ENCODE measurements at regions not wholly inside any gene's neighbourhood (a gene's known extent, or its start where the extent isn't known, plus 50 kb on each side); places are given as distances from the start of the nearest gene placed in this dataset.

DNA sequence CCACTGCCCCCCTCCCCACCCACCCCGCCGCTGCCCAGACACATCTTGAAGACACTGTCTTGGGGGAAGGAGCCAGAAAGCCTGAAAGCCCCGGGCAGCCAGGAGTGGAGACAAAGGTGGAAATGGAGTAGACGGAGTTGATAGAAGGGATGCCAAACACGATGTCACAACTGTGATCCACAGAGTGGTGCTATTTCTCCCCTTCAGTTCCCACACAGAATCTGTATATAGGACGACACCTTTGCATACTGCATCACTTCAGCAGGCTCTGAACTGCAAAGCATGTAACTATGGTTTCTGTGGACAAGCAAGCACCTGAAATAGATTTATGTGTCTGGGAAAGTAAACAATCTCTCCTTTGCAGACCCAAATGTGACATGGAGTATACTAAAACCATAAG lies 56.4 kb upstream of the F13A1 start:
- no peak for DNase-seq (ENCODE audit: low read depth)

DNA sequence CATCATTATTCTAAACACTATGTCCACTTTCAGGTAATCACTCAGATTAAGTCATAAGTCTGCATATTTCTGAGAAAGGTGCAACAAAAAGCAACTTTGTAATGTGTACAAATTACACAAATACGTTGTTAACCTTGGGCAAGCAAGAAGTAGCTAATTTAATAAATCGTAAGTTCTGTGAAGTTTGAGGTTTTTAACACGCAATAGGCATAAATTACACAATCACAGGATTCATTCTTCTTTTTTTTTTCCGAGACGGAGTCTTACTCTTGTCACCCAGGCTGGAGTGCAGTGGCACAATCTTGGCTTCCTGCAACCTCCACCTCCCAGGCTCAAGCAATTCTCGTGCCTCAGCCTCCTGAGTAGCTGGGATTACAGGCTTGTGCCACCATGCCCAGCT lies 57.2 kb upstream of the F13A1 start:
- no peak for DNase-seq (ENCODE audit: low read depth)

DNA sequence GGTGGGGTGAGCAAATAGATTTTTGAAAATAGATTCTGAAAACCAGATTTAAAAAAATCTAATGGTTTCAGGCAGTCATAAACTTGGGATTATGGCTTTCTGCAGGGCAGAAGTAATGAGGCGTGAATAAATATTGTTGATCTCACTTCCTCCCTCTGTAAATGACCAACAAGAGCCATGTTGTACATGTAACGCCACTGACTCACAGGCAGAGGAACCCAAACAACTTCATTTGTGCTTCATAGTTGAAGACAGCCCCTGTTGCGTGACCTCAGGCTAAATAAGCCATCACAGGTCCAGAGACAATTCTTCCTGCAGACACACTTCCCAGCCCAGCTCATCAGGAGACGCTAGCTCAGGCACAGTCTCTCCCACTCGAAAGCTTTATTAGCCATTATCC lies 59.1 kb upstream of the F13A1 start:
- DNase-seq (ENCODE audit: low read depth), result peak; percentile 77

GRCh38 chr6:6384520-6384919 lies 64.1 kb upstream of the F13A1 start:
- DNase-seq (ENCODE audit: low read depth), result no peak

GRCh38 chr6:6386010-6386409 lies 65.5 kb upstream of the F13A1 start:
- no peak for DNase-seq (ENCODE audit: low read depth)

- DNase-seq (ENCODE audit: low read depth), result no peak
Observed at GRCh38 chr6:6390849-6391602, 70.6 kb upstream of the F13A1 start.

DNA sequence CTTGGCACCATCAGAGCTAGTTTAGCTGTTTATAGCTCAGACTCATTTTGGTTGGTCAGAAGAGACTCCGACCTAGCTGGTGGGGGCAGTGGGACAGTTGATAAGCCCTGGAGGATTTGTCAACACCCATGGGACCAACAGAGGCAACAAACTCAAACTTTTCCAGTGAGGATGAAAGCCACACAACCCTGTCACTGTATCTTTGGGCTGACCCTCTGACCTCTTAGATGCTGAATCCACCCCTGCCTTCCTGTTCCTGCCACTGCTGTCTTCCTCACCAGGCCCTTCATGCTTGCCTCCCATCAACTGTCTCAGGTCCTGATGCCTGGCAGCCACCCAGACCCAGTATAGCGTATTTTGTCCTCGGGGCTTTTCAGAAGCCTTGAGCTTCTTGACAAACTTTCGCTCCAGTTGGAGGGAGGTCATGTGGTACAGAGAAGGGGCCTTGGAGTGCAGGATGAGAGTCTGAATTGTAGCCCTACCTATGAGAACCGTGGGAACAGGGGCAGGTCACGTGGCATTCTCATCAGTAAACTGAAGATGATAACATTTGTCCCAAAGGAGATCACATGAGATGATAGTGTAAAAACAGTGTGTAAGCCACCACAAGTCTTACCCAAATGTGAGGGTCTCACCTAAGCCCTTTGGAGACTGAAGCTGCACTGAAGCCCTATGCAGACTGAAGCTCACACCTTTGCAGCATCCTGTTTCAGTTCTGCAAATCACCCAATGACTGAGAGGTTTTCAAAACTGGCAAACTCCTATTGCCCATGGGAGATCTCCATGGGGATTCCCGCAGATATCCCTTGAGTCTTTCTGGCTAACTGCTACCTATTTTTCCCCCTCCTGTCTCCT lies 72.0 kb upstream of the F13A1 start:
- no peak for DNase-seq (ENCODE audit: low read depth)

DNA sequence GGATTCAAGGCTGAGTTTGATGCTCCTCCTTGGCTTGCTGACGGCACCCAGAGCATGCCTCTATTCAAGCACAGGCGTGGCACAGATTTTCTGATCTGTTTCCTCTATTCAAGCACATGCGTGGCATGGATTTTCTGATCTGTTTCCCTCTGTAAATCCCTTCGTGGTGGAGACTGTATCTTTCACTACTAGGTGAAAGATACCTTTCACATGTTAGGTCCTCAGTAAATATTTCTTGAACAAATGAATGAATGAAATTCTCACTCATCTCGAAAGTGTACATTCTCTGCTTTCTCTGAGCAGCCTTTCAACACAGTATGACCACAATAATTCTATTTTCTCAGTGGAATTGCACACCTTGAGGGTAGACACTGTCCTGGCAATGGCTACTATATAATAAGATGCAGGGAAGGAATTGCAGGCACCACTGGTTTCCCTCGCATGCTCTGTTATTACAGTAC lies 72.6 kb upstream of the F13A1 start:
- DNase-seq (ENCODE audit: low read depth), result no peak

- DNase-seq (ENCODE audit: low read depth), result no peak
Observed at GRCh38 chr6:6395581-6396197, 75.2 kb upstream of the F13A1 start.

DNA sequence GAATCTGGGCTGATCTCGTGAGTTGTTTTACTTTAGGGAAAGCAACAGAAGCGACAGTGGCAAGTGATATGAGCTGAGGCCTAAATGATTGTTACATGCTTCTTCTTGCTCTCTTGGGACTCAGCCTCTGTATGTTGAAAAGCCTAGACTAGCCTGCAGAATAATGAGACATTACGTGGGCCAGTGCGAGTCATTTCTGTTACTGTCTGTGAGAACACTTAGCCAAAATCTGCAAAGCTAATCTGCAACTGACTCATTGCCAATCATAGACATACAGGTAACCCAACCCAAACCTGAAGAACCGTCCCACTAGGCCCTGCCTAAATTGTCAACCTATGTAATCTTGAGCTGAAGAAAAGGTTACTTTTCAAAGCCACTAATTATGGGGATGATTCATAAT lies 77.4 kb upstream of the F13A1 start:
- no peak for DNase-seq (ENCODE audit: low read depth)

GRCh38 chr6:6399568-6399967 lies 79.1 kb upstream of the F13A1 start:
- DNase-seq (ENCODE audit: low read depth), result no peak

DNA sequence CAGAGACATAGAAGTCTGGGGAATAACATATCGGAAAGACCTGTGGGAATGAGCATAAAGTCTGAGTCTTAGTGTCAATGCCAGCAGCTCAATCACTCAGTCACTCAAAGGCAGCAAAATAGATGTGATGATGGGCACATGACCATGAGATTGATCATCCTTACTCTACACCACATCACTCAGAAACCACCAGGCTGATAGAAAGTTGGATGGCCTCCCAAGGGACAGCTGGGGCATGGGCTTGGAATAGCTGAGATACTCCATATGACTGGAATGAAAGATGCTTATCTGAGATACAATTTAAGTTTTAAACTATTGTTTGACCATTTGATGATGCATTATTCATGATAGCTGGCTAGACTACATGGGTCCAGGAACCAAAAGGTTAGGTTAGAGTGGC lies 80.9 kb upstream of the F13A1 start:
- DNase-seq (ENCODE audit: low read depth), result no peak

GRCh38 chr6:6402006-6402405 lies 81.5 kb upstream of the F13A1 start:
- no peak for DNase-seq (ENCODE audit: low read depth)

DNA sequence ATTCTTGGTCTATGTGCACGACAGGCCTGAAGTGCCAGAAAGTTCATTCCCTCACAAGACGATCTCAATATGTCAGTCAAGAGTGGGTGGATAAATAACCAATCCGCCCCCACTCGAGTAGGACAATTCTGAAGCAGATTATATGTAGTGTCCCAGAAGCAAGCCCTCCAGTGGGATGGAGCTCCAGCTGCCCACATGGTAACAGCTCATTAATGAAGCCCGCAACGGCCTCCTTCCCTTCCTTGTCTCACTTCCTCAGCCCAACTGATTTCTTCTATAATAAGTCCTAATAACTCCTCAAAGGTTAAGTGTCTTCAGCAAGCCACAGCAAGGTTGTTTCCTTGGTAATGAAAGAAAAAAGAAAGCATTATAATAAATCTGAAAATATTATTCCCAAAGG lies 82.1 kb upstream of the F13A1 start:
- no peak for DNase-seq (ENCODE audit: low read depth)

GRCh38 chr6:6405031-6405430 lies 84.6 kb upstream of the F13A1 start:
- no peak for DNase-seq (ENCODE audit: low read depth)

- DNase-seq (ENCODE audit: low read depth), result no peak
Observed at GRCh38 chr6:6405997-6406714, 85.7 kb upstream of the F13A1 start.

DNA sequence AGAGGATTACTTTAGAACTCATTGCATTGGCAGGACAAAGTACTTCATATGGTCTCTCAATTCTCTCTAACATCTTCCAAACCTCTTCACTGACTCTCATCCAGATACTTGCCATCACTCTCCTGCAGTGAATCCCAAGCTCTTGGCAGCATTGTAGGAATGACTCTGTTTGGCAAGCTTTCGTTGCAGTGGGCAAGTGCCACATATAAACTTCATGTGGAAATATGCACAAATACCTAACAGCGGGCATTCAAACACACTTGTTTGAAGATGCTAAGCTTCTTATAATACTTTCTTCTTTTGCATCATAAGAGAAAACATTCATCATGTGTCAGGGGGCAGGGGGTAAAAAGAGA lies 86.2 kb upstream of the F13A1 start:
- DNase-seq (ENCODE audit: low read depth), result no peak

DNA sequence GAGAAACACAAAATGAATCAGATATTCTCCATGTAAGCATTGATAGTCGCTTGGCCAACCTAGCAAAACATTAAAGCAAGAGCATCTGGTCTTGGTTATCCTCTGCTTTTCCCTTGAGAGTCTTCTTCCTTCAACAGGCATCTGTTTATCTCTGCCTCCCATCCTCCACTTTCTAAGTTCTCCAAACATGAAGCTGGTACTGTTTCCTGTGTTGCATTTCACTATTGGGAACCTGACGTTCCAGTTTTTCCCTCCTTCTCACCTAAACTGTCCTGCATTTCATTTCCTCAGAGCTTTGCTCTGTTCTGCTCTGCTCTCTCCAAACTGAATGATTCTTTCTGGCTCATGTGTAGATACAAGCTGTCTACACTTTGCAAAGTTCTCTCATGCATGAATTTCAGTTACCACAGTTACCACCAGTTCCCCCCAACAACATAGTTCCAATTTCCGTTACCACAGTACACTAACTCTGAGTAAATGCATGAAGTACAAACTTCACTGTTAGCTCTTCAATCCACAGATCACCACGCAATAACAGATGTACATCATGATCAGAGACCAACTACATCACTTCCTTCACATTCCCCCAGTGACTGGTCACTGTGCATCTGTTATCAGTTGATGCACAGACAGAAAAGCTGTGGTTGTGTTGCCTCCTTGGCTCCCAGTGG lies 86.7 kb upstream of the F13A1 start:
- DNase-seq (ENCODE audit: low read depth), result no peak

DNA sequence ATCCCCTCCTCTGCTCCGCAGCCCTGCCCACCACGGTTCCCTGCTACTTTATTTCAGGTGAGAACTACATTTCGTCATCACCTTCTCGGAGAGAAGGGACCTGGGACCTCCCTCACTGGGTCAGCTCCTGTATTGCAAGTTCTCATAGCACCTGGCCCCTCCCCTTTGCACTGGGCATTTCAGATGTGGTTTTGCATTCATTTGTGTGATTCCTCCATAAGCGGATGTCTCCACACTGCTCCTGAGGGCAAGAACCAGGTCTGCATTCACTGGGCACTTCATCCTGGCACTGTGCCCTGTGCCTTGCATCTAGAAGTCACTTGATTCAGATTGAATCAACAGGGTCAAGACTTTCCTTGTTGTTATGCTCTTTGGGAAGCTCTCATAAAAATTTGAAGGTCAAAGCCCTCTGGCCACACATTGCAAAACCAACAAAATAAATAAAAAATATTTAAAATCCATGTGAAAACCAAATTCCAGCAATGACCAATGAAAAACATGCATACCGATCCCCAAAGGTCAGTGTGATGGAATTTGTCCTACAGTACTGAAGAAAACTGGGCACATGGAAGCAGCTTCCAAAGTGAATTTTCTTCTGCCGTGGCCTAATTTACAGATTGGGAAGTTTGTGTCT lies 89.1 kb upstream of the F13A1 start:
- peak; percentile 5 for DNase-seq (ENCODE audit: low read depth)

- DNase-seq (ENCODE audit: low read depth), result no peak
Observed at GRCh38 chr6:6411115-6411514, 90.7 kb upstream of the F13A1 start.

- no peak for DNase-seq (ENCODE audit: low read depth)
Observed at GRCh38 chr6:6412221-6412620, 91.8 kb upstream of the F13A1 start.
